Liver (tissue), 3 donors: ENCODE measurements at regions not wholly inside any gene's neighbourhood (a gene's known extent, or its start where the extent isn't known, plus 50 kb on each side); places are given as distances from the start of the nearest gene placed in this dataset.

Experiments
- CTCF ChIP-seq: fragments of 150-350 bp; IDR thresholded peaks from 2 replicates; pipeline ENCODE4 v1.5.1; 2017; ENCODE audit warnings: improper control_type of control experiment, low read depth, low read length; ENCODE audit not compliant: missing input control
- GABPA ChIP-seq, 2 donors: IDR thresholded peaks in 1 of 2; conservative IDR thresholded peaks in 1 of 2; 2 replicates each; pipeline ENCODE4 v1.6.1; 2016; ENCODE audit warnings: antibody characterized with exemption in 2 of 2, mild to moderate bottlenecking in 1 of 2, moderate library complexity in 1 of 2
- HNF4A ChIP-seq, 2 donors: conservative IDR thresholded peaks; 2 replicates each; pipeline ENCODE4 v1.6.1; 2016; ENCODE audit warnings: antibody characterized with exemption in 2 of 2, mild to moderate bottlenecking in 2 of 2
- RAD21 ChIP-seq, 2 donors: IDR thresholded peaks; 2 replicates each; pipeline ENCODE4 v1.6.1; 2016; ENCODE audit warnings: antibody characterized with exemption in 2 of 2, mild to moderate bottlenecking in 2 of 2
- TAF1 ChIP-seq: conservative IDR thresholded peaks from 2 replicates; pipeline ENCODE4 v1.6.1; 2016; ENCODE audit warnings: antibody characterized with exemption, mild to moderate bottlenecking
- YY1 ChIP-seq: IDR thresholded peaks from 2 replicates; pipeline ENCODE4 v1.6.1; 2016; ENCODE audit warnings: antibody characterized with exemption, mild to moderate bottlenecking
- TF ChIP-seq, protein P1 (sequence below): IDR thresholded peaks from 2 replicates; pipeline ENCODE4 v1.6.1; 2016; ENCODE audit warnings: antibody characterized with exemption
- TF ChIP-seq, protein P2 (sequence below): IDR thresholded peaks from 2 replicates; pipeline ENCODE4 v1.6.1; 2016; ENCODE audit warnings: antibody characterized with exemption
- donor health status: healthy.
- donor health status: healthy.

DNA sequence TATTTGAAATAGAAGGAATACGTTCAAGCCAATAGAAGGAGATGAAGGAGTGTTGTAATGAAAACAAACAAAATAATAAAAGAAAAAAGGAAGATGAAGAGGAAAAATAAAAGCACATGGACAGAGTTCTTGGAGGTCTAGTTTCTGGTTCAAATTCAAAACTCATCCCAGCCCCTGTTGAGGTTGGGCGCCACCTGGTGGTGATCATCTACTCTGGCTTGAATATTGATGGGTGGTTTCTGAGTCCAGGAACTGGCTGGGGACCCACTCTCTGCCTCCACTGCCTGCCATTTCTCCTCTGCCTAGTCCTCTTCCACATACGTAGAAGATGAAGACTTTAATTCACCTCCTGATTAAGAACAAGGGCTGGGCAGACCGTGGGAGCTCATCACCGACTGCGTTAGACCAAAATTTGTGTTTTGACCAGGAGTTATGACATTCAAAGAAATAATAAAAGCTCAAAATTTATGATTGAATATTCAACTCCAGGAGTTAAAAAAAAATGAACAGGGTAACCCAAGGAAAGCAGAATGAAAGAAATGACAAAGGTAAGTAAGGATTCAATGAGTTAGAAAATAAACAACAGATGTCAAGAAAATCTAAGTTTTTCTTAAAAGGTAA, 99.0 kb upstream of the SLC1A3 start:
- TF ChIP-seq CTCF (peak; percentile 82), TAF1 (no peak), YY1 (no peak), GABPA (IDR thresholded peaks at IDR 0.05 in 1 of 2, conservative IDR thresholded peaks at IDR 0.05 in 1 of 2) (no peak), HNF4A (conservative IDR thresholded peaks at IDR 0.05) (no peak), RAD21 (IDR thresholded peaks at IDR 0.05) (peak; percentile 90 to 95)
- TF ChIP-seq, protein P1, sequence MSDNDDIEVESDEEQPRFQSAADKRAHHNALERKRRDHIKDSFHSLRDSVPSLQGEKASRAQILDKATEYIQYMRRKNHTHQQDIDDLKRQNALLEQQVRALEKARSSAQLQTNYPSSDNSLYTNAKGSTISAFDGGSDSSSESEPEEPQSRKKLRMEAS: no peak
- TF ChIP-seq, protein P2, sequence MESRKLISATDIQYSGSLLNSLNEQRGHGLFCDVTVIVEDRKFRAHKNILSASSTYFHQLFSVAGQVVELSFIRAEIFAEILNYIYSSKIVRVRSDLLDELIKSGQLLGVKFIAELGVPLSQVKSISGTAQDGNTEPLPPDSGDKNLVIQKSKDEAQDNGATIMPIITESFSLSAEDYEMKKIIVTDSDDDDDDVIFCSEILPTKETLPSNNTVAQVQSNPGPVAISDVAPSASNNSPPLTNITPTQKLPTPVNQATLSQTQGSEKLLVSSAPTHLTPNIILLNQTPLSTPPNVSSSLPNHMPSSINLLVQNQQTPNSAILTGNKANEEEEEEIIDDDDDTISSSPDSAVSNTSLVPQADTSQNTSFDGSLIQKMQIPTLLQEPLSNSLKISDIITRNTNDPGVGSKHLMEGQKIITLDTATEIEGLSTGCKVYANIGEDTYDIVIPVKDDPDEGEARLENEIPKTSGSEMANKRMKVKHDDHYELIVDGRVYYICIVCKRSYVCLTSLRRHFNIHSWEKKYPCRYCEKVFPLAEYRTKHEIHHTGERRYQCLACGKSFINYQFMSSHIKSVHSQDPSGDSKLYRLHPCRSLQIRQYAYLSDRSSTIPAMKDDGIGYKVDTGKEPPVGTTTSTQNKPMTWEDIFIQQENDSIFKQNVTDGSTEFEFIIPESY: no peak
